ENCODE measurements at regions not wholly inside any gene's neighbourhood (a gene's known extent, or its start where the extent isn't known, plus 50 kb on each side); places are given as distances from the start of the nearest gene placed in this dataset.
A peak's percentile ranks its signal among the peaks of the same experiment; 100 is the strongest.

DNA sequence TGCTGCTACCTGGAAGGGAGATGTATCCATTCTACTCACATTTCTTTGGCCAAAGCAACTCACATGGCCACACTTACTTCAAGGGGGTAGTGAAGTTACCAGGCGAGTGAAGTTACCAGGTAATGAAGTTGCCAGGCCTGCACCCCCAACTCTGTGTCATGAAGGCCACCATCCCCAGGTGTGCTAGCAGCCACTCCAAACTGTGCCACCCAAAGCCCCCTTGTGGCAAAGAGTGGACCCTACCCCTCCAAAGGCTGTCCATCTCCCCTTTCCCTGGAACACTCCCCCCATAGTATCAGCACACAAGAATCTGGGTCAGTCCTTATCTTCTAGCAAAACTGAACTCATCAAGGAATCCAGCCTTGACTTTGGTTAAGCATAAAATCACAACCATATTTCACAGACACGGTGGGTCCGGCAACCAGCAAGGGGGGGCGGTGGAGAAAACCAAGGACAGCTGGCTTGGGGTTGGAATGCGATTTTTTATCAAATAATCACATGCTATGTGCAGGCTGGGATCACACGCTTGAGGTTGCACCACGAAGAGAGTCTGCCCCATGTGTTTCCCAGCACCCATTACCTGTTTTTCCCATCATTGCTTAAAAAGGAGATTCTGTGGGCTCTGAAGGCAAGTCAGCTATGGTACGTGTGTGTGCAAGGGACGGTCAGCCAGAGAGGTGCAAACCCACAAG is 60.9 kb downstream of the ZFP36L2 start:
- DNase-seq (ENCODE audit: low read depth), result no peak
- Histone ChIP-seq H3K27me3 (ENCODE audit: control insufficient read depth, insufficient read depth, low read length) (no peaks in the 10 kb centered on the region), H3K36me3 (ENCODE audit: control insufficient read depth, insufficient read depth, low read length) (no peaks in the 10 kb centered on the region), H3K4me3 (ENCODE audit: low read depth, low read length) (no peak overlapping the region)
- TF ChIP-seq, protein P1, sequence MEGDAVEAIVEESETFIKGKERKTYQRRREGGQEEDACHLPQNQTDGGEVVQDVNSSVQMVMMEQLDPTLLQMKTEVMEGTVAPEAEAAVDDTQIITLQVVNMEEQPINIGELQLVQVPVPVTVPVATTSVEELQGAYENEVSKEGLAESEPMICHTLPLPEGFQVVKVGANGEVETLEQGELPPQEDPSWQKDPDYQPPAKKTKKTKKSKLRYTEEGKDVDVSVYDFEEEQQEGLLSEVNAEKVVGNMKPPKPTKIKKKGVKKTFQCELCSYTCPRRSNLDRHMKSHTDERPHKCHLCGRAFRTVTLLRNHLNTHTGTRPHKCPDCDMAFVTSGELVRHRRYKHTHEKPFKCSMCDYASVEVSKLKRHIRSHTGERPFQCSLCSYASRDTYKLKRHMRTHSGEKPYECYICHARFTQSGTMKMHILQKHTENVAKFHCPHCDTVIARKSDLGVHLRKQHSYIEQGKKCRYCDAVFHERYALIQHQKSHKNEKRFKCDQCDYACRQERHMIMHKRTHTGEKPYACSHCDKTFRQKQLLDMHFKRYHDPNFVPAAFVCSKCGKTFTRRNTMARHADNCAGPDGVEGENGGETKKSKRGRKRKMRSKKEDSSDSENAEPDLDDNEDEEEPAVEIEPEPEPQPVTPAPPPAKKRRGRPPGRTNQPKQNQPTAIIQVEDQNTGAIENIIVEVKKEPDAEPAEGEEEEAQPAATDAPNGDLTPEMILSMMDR (IDR thresholded peaks at IDR 0.05; ENCODE audit: insufficient read depth, low read length, poor library complexity, severe bottlenecking), result peak; percentile 10

DNA sequence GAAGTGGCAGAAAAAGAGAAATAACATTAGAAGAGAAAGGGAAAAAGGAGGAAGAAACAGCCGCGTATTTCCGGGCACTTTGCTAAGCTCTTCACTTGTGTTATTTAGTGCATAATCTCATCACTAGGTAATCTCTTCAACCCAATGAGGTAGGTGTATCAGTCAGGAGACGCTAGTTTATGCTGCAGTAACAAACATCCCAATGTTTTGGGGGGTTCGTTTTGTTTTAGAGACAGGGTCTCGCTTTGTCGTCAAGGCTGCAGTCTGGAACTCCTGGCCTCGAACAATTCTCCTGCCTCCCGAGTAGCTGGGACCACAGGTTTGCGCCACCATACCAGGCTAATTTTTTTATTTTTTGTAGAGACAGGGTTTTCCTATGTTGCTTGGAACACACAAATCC is 61.7 kb downstream of the ZFP36L2 start:
- H3K36me3 ChIP-seq (ENCODE audit: control insufficient read depth, insufficient read depth, low read length), result no peaks in the 10 kb centered on the region
- TF ChIP-seq, protein P1 (IDR thresholded peaks at IDR 0.05; ENCODE audit: insufficient read depth, low read length, poor library complexity, severe bottlenecking), result no peak
- no peak for DNase-seq (ENCODE audit: low read depth)
- no peaks in the 10 kb centered on the region for H3K27me3 ChIP-seq (ENCODE audit: control insufficient read depth, insufficient read depth, low read length)
- no peak overlapping the region for H3K4me3 ChIP-seq (ENCODE audit: low read depth, low read length)

DNA sequence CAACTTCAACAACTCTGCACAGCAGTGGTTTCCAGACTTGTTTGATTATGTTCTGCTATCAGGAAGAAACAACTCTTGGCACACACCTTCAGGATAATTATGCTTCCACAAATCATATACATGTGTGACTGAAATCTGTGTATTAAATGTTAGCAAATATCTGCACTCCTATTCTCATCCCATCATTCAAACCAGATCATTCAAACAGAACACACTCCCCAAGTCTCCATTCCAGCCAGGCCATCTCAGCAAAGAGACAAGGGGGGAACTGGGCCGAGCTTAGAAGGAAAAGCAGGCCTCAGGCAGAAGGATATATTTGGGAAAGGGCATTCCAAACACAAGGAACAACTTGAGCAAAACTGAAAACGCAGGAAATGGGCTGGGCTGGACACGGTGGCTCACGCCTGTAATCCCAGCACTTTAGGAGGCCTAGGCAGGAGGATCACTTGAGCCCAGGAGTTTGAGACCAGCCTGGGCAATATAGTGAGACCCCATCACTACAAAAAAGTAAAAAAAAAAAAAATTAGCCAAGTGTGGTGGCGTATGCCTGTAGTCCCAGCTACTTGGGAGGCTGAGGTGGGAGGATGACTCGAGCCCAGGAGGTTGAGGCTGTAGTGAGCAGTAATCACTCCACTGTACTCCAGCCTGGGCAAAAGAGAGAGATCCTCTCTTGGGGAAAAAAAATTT is 62.7 kb downstream of the ZFP36L2 start:
- H3K36me3 ChIP-seq (ENCODE audit: control insufficient read depth, insufficient read depth, low read length), result no peaks in the 10 kb centered on the region
- H3K27me3 ChIP-seq (ENCODE audit: control insufficient read depth, insufficient read depth, low read length), result no peaks in the 10 kb centered on the region
- no peak for DNase-seq (ENCODE audit: low read depth)
- TF ChIP-seq, protein P1 (IDR thresholded peaks at IDR 0.05; ENCODE audit: insufficient read depth, low read length, poor library complexity, severe bottlenecking), result no peak
- H3K4me3 ChIP-seq (ENCODE audit: low read depth, low read length), result no peak overlapping the region

DNA sequence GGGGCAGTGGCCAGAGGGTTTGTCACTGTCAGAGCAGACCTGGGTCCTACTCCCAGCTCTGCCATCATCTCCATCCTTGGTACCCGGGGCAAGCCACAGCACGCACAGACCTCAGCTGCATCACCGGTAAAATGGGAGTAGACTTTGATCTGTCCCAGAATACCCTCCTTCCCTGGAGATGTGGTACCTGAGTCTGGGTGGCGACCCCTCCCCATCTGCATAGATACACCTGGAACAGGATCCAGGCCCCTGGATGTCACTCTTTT is 64.0 kb downstream of the ZFP36L2 start:
- no peaks in the 10 kb centered on the region for H3K27me3 ChIP-seq (ENCODE audit: control insufficient read depth, insufficient read depth, low read length)
- H3K36me3 ChIP-seq (ENCODE audit: control insufficient read depth, insufficient read depth, low read length), result no peaks in the 10 kb centered on the region
- TF ChIP-seq, protein P1 (IDR thresholded peaks at IDR 0.05; ENCODE audit: insufficient read depth, low read length, poor library complexity, severe bottlenecking), result no peak
- no peak overlapping the region for H3K4me3 ChIP-seq (ENCODE audit: low read depth, low read length)
- no peak for DNase-seq (ENCODE audit: low read depth)

DNA sequence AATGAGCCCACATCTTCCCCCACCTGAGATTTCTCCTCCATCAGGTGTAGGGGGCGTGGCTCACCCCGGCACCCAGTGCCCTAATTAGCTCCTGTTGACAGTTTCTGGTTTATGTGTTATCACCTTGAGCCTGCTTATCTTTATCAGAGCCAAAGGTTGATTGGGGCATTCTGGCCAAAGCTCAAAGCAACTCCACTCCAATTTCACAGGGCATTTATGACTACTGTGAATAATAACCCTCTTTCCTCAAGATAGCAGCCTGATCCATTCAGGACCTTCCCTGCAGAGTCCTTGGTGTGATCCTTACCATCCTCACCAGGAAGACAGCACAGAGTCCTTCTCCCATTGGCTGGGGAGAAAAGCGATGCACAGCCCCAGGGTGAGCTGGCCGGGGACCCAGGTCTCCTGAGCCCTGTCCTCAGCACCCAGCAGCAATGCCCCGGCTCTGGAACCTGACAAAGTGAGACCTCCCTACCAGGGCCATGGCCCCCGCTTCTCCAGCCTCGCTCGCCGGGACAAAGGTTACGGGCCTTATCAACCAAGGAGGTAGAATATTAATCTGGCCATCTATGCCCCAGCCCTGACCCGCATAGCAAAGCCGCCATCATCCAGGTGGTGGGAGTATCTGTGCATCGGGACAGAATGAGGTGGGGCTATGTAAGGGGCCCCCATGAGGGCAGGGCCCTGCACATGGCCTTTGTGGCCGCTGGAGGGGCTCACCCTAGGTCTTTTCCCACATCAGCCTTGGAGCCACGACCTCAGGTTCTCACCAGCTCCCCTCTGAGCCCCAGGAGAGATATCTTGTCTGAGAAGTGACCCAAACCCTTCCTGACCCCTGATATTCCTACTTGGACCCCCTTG is 64.5 kb downstream of the ZFP36L2 start:
- Histone ChIP-seq H3K4me3 (ENCODE audit: low read depth, low read length) (no peak overlapping the region), H3K27me3 (ENCODE audit: control insufficient read depth, insufficient read depth, low read length) (no peaks in the 10 kb centered on the region), H3K36me3 (ENCODE audit: control insufficient read depth, insufficient read depth, low read length) (no peaks in the 10 kb centered on the region)
- TF ChIP-seq, protein P1 (IDR thresholded peaks at IDR 0.05; ENCODE audit: insufficient read depth, low read length, poor library complexity, severe bottlenecking), result no peak
- no peak for DNase-seq (ENCODE audit: low read depth)
